Stimulated activated CD4-positive, alpha-beta T cell treated with anti-CD3 and anti-CD28 coated beads, Interleukin-4, amount 100 ng/mL, for 48 hours (primary cell): ENCODE measurements at regions not wholly inside any gene's neighbourhood (a gene's known extent, or its start where the extent isn't known, plus 50 kb on each side); places are given as distances from the start of the nearest gene placed in this dataset.
"Not testable (repeated sequence)": the region's sequence is repeated elsewhere in the genome, so short reads cannot be mapped to it uniquely, and the experiment has no call there.

Source experiments
- DNase-seq, 2 donors: peaks; one replicate each; pipeline ENCODE4 v3.0.0-alpha.2; 2020; ENCODE audit warnings: low read depth in 2 of 2

GRCh38 chr5:163789870-163790269 lies 284.5 kb downstream of the MAT2B start:
- DNase-seq = no peak

DNA sequence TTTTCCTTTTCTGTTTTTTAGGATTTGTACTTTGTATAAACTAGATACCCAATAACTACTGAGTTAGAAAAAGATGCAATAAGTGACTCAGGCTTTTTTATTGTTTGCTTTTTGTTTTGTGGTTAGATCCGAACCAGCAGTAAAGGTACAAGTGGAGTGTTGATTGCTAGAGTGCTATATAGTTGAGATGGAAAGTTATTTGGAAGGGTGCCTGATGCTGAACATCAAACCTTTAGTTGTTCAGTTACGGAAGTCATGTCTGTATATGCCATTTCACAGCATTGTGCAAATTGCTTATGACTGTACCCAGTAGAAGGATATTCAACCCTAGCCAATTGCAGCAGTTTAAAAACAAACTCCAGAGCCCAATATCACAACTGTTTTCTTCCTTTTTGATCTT lies 285.1 kb downstream of the MAT2B start:
- no peak for DNase-seq

DNA sequence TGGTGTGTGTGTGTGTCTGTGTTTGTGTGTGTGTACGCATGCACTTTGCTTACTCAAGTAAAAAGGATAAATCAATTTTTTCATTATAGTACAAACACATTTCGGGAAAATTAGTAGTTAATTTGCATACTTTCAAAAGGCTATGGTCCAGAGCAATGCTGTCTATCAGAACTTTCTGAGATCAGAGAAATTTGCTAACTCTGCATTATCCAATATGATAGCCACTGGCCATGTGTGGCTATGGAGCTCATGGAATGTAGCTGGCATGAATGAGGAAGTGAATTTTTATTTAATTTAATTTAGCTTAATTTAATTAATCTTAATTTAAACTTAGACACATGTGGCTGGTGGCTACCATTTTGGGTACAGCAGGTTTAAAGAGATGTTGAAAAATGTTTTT lies 289.6 kb downstream of the MAT2B start:
- no peak for DNase-seq

DNA sequence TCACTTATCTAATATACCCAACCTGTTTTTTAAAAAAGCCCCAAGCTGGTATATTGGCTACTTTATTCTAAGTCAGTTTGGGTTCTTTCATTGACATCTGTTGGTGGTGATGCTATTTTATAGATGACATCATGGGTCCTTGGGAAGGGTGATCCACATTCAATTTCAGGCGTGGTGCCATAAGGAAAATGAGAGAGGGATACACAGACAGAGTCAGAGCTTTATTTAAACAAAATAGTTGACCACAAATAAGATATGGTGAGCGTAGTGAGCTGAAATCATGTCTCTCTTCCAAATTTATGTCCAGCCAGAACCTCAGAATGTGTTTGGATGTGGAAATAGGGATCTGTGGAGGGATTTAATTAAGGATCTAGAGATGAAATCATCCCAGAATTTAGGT lies 302.4 kb downstream of the MAT2B start:
- DNase-seq = no peak

DNA sequence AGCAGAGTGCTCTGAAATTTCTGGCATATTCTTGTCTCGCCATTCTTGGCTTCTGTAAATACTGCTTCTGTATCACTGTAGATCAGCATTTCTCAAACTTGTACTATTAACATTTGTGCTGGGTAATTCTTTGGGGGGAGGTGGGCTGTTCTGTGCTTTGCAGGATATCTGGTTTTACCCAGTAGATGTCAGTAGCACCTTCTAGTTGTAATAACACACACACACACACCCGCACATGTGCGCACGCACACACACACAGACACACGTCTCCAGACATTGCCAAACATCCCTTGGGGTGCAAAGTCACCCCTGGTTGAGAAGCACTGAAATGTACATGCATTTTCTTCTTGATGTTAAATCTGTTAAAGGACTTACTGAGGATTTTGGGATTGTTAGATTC lies 304.1 kb downstream of the MAT2B start:
- DNase-seq = no peak

DNA sequence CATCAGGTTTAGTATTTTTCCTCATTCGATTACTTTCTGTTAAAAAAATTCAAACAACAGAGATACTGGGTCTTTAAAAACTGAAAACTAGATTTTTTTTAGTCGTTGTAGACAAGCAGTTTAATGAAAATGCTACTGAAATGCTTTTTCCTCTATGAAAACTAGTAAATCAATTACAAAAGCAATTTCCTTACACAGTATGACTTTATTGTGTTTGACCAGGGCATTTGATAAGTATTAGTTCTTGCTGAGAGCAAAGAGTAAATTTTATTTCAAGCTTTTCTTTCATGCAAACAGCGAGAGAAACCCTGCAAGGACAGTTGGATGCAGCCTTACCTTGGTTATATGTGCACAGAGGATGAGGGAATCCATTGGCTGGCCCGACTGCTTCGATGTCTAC lies 308.5 kb downstream of the MAT2B start:
- no peak for DNase-seq

DNA sequence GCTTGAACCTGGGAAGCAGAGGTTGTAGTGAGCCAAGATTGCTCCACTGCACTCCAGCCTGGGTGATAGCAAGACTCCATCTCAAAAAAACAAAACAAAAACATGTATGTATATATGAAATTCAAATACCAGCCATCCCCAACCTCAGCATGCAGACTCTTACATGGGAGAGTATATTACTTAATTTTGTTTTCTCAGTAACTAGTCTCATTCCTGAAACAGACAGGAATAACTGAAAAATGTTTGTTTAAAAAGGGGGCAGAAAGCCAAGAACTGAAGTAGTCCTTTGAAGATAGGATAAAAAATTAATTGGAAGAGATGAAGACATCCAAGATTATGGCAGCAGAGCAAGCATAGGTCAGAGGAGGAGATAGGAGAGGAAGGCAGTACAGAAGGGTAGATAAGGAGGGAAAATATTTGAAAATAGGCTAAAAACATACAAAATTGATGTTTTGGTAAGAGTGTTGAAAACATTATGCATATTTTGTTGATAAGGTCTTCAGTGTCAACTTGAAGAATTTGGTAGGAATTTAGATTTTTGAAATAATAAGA lies 309.9 kb downstream of the MAT2B start:
- DNase-seq = no peak

- no peak for DNase-seq
Observed at GRCh38 chr5:163821142-163821541, 315.7 kb downstream of the MAT2B start.

GRCh38 chr5:163822548-163822947 lies 317.1 kb downstream of the MAT2B start:
- no peak for DNase-seq

- no peak for DNase-seq
Observed at GRCh38 chr5:163825661-163826060, 320.2 kb downstream of the MAT2B start.

GRCh38 chr5:163826201-163826600 lies 320.8 kb downstream of the MAT2B start:
- DNase-seq = no peak

- no peak for DNase-seq
Observed at GRCh38 chr5:163832155-163832554, 326.7 kb downstream of the MAT2B start.

- DNase-seq = no peak
Observed at GRCh38 chr5:163838738-163839137, 333.3 kb downstream of the MAT2B start.

DNA sequence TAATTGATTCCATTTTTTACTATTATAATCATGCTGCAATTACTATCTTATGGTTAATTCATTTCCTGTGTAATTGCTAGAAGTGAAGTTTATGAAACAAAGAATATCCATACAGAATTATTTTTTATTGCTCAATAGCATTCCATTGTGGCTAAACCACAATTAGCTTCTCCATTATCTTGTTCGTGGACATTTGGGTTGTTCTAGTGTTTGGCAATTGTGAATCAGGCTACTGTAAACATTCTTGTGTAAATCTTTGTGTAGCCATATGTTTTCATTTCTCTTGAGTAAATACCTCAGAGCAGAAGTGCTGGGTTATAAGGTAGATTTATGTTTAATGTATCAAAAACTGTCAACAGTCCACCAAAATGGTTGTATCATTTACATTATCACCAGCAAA lies 341.1 kb downstream of the MAT2B start:
- DNase-seq = no peak

DNA sequence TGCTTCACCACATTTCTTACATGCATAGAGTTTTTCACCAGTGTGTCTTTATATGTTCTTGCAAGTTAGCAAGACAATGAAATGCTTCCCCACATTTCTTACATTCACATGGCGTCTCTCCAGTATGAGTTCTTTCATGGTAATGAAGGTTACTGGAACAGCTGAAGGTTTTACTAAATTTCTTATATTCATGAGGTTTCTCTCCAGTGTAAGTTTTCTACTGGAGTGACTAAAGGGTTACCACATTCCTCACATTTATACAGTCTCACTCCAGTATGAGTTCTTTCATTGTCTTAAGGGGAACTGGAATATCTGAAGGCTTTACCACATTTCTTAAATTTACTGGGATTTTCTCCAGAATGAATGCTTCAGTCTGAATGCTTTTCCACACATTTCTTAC lies 350.3 kb downstream of the MAT2B start:
- no peak for DNase-seq

GRCh38 chr5:163861670-163862069 lies 356.3 kb downstream of the MAT2B start:
- no peak for DNase-seq

GRCh38 chr5:163867324-163867723 lies 361.9 kb downstream of the MAT2B start:
- DNase-seq = no peak

- no peak for DNase-seq
Observed at GRCh38 chr5:163867738-163868137, 362.3 kb downstream of the MAT2B start.

GRCh38 chr5:163869581-163869980 lies 364.2 kb downstream of the MAT2B start:
- no peak for DNase-seq

GRCh38 chr5:163870441-163870840 lies 365.0 kb downstream of the MAT2B start:
- DNase-seq = no peak

GRCh38 chr5:163874431-163874830 lies 369.0 kb downstream of the MAT2B start:
- DNase-seq = no peak

DNA sequence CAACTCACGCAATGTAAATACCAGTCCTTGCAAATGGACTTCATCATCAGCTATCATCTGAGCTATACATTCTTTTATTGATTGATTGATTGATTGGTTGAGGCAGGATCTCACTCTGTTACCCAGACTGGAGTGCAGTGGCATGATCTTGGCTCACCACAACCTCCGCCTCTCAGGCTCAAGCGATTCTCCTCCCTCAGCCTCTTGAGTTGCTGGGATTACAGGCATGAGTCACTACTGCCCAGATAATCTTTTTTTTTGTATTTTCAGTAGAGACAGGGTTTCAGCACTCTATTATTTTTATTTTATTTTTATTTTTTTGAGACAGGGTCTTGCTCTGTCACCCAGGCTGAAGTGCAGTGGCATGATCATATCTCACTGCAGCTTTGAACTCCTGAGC lies 369.5 kb downstream of the MAT2B start:
- not testable (repeated sequence) for DNase-seq

DNA sequence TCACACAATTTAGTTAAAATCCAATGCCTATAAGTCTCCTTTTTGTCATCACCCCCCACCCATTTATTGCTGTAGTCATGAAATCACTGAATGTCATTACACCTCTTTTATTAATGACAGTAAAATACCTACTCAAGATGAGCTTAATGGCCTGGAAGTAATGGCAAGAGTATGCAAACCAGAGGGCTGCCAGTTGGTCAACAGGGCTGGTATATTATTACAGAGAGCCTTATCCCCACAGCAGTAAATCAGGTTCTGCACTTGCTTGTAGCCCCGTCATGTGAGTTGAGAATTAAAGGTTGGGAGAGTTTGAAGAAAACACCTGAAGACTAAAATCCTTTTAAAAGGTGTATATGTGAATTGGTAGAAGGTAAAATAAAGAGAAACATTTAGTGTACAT lies 372.4 kb downstream of the MAT2B start:
- DNase-seq = no peak

DNA sequence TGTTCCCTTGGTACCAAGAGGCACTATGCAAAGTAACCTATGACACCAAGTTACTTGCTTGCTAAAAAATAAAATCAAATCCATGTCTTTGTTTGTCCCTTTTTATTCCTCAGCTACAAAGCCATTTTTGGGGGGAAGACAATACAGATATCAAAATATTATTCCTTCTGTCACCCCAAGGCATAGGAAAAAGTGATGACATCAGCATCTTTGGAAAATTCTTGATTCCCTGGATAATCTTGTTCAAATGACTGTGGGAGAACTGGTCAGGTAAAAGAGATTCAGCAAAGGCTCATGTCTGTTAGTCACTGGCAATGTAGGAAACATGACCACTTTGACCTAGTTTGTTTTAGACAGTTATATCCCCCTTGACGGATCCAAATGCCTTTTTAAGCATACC lies 373.1 kb downstream of the MAT2B start:
- DNase-seq = no peak

- no peak for DNase-seq
Observed at GRCh38 chr5:163880302-163880701, 374.9 kb downstream of the MAT2B start.
